IgD-negative memory B cell (primary cell): ENCODE measurements at regions not wholly inside any gene's neighbourhood (a gene's known extent, or its start where the extent isn't known, plus 50 kb on each side); places are given as distances from the start of the nearest gene placed in this dataset.

Source experiments
- H3K27ac Mint-ChIP-seq, 3 donors: one replicate each; pipeline ENCODE4 v1.8.0; 2020 to 2022; ENCODE audit warnings: mild to moderate bottlenecking in 3 of 3, mixed read lengths in 3 of 3, moderate library complexity in 1 of 3
- H3K27me3 Mint-ChIP-seq: one replicate; pipeline ENCODE4 v1.8.0; 2021; ENCODE audit warnings: mixed read lengths
- H3K36me3 Mint-ChIP-seq: one replicate; pipeline ENCODE4 v1.8.0; 2020; ENCODE audit warnings: mild to moderate bottlenecking, mixed read lengths
- H3K4me1 Mint-ChIP-seq, 3 donors: one replicate each; pipeline ENCODE4 v1.8.0; 2020 to 2022; ENCODE audit warnings: mixed read lengths in 3 of 3, mild to moderate bottlenecking in 1 of 3
- H3K4me3 Mint-ChIP-seq, 4 donors: one replicate each; pipeline ENCODE4 v1.8.0; 2020 to 2022; ENCODE audit warnings: mild to moderate bottlenecking in 4 of 4, mixed read lengths in 4 of 4, moderate library complexity in 3 of 4
- H3K9me3 Mint-ChIP-seq, 3 donors: one replicate each; pipeline ENCODE4 v1.8.0; 2020 to 2021; ENCODE audit warnings: mixed read lengths in 3 of 3, mild to moderate bottlenecking in 1 of 3

GRCh38 chr2:21282515-21282898, 158.7 kb downstream of the TDRD15 start:
- Mint-ChIP-seq H3K4me3 (no peak overlapping the region), H3K9me3 (peaks cover 0 to 4% (median 1%) of the 10 kb centered on the region in 3 donors), H3K36me3 (no peaks in the 10 kb centered on the region), H3K27ac (no peak overlapping the region), H3K27me3 (no peaks in the 10 kb centered on the region), H3K4me1 (no peaks in the 10 kb centered on the region)

DNA sequence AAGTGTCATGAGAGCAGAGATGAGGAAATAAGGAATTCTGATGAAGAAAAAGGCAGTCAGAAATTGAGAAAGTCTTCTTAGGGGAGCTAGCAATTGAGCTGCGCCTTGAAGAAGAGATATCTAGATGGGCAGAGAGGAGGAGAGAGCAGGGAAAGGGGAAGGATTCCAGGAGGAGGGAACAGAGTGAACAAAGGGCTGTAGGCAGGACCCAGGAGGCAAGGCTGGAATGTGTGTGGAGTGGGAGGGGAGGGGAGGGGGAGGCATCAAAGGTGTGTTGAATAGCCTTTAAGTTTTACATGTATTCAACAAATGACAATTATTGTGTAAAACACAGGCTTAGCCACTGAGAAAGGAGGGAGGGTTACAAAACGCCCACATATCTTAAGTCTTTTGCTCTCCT, 164.5 kb downstream of the TDRD15 start:
- Mint-ChIP-seq H3K9me3 (peaks cover 0 to 4% (median 0%) of the 10 kb centered on the region in 3 donors), H3K27ac (no peak overlapping the region), H3K4me3 (no peak overlapping the region), H3K36me3 (no peaks in the 10 kb centered on the region), H3K4me1 (no peaks in the 10 kb centered on the region), H3K27me3 (no peaks in the 10 kb centered on the region)

GRCh38 chr2:21288739-21289520, 165.2 kb downstream of the TDRD15 start:
- Mint-ChIP-seq H3K4me3 (no peak overlapping the region), H3K27ac (no peak overlapping the region), H3K36me3 (no peaks in the 10 kb centered on the region), H3K27me3 (no peaks in the 10 kb centered on the region), H3K9me3 (peaks cover 0 to 4% (median 0%) of the 10 kb centered on the region in 3 donors), H3K4me1 (no peaks in the 10 kb centered on the region)

- no peaks in the 10 kb centered on the region for H3K27me3 Mint-ChIP-seq
- no peaks in the 10 kb centered on the region for H3K36me3 Mint-ChIP-seq
- no peak overlapping the region for H3K4me3 Mint-ChIP-seq
- peaks cover 0 to 4% (median 0%) of the 10 kb centered on the region in 3 donors for H3K9me3 Mint-ChIP-seq
- H3K27ac Mint-ChIP-seq = no peak overlapping the region
- H3K4me1 Mint-ChIP-seq = no peaks in the 10 kb centered on the region
Observed at GRCh38 chr2:21289551-21289950, 165.8 kb downstream of the TDRD15 start.

DNA sequence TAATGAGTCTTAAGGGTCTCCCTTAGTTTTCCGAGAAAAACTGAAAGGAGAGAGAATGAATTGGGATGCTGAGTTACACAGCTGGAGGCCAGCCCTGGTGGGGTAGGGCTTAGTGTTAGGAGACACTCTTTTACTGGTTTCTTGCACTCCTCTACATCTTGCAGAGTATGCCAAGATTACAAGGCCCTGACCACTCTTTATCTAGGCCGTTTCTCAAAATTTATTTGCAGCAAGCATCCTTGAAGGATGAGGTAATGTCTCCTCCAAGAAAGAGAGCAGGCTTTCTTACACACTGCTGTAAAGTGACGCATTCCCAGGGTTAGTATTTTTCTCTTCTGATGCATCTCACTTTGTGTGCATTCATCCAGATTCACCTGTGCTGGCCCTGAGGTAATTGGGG, 166.2 kb downstream of the TDRD15 start:
- Mint-ChIP-seq H3K4me3 (no peak overlapping the region), H3K27me3 (no peaks in the 10 kb centered on the region), H3K9me3 (peaks cover 0 to 1% (median 0%) of the 10 kb centered on the region in 3 donors), H3K36me3 (no peaks in the 10 kb centered on the region), H3K27ac (no peak overlapping the region), H3K4me1 (no peaks in the 10 kb centered on the region)

DNA sequence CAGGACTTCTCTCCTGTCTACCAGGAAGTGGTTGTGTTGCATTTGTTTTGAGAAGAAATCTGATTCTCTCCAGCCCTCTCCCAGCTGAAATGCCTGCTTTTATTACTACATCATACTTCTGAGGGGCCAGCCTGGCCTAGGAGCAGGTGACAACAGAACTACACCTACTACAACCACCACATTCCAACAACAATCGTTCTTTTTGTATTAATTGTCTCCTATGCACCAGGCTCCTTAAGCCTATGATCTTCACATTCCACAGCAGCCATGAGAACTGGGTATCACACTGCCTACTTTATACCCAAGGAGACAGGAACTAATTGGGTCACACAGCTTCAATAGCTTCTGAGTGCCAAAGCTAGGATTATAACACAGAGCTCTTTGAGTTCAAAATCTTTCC, 167.7 kb downstream of the TDRD15 start:
- Mint-ChIP-seq H3K27ac (no peak overlapping the region), H3K27me3 (no peaks in the 10 kb centered on the region), H3K4me1 (no peaks in the 10 kb centered on the region), H3K4me3 (no peak overlapping the region), H3K9me3 (no peaks in the 10 kb centered on the region), H3K36me3 (no peaks in the 10 kb centered on the region)

- no peaks in the 10 kb centered on the region for H3K36me3 Mint-ChIP-seq
- H3K4me1 Mint-ChIP-seq = no peaks in the 10 kb centered on the region
- no peak overlapping the region for H3K4me3 Mint-ChIP-seq
- H3K27me3 Mint-ChIP-seq = no peaks in the 10 kb centered on the region
- H3K27ac Mint-ChIP-seq = peak overlapping the region in 1 of 3 donors; percentile 20
- no peaks in the 10 kb centered on the region for H3K9me3 Mint-ChIP-seq
Observed at GRCh38 chr2:21294446-21294845, 170.7 kb downstream of the TDRD15 start.

GRCh38 chr2:21299411-21299810, 175.6 kb downstream of the TDRD15 start:
- Mint-ChIP-seq H3K27ac (no peak overlapping the region), H3K36me3 (no peaks in the 10 kb centered on the region), H3K27me3 (no peaks in the 10 kb centered on the region), H3K9me3 (peaks cover 0 to 2% (median 0%) of the 10 kb centered on the region in 3 donors), H3K4me1 (no peaks in the 10 kb centered on the region), H3K4me3 (no peak overlapping the region)

GRCh38 chr2:21301871-21302455, 178.2 kb downstream of the TDRD15 start:
- H3K36me3 Mint-ChIP-seq = no peaks in the 10 kb centered on the region
- H3K27me3 Mint-ChIP-seq = no peaks in the 10 kb centered on the region
- no peak overlapping the region for H3K4me3 Mint-ChIP-seq
- peaks cover 0 to 2% (median 0%) of the 10 kb centered on the region in 3 donors for H3K9me3 Mint-ChIP-seq
- no peaks in the 10 kb centered on the region for H3K4me1 Mint-ChIP-seq
- no peak overlapping the region for H3K27ac Mint-ChIP-seq

DNA sequence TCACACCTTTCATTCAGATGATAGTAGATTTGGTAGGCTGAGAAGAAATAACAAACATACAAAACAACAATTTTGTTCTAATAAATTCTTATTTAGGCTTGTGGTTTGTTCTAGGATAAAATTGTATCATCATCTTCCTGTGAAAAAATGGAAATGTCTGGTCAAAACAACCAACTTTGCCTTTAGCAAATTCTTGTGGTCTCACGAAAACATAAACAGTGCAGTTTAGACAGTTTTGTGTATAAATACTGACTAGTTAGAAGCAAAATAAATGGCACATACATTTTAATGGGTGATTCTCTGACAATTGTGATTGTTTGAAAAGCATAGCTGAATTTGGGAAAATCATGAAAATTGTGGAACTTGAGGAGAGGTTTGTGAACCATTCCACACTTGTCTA, 180.1 kb downstream of the TDRD15 start:
- Mint-ChIP-seq H3K27me3 (no peaks in the 10 kb centered on the region), H3K4me3 (no peak overlapping the region), H3K4me1 (no peaks in the 10 kb centered on the region), H3K9me3 (peaks cover 0 to 2% (median 0%) of the 10 kb centered on the region in 3 donors), H3K27ac (no peak overlapping the region), H3K36me3 (no peaks in the 10 kb centered on the region)

DNA sequence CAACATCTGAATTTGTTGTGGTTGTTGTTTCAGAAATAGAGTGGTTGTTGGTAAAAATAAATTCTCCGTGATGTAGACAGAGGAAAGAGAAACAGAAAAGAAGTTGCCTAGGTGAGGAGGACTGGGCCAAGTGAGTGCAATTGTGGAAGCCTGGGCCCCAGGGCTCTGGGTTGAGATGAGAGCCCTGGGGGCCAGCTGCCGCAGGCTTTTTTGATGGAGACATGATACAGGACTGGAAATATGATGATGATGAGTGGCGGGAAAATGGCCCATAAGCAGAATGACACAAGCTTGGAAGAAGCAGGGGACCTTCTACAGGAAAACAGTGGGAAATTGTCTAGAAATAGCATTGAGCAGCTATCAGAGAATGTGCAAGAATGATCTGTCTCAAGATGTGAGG, 181.8 kb downstream of the TDRD15 start:
- Mint-ChIP-seq H3K27me3 (no peaks in the 10 kb centered on the region), H3K4me3 (no peak overlapping the region), H3K4me1 (no peaks in the 10 kb centered on the region), H3K27ac (no peak overlapping the region), H3K9me3 (peaks cover 0 to 2% (median 0%) of the 10 kb centered on the region in 3 donors), H3K36me3 (no peaks in the 10 kb centered on the region)

- Mint-ChIP-seq H3K4me3 (no peak overlapping the region), H3K27ac (no peak overlapping the region), H3K4me1 (no peaks in the 10 kb centered on the region), H3K27me3 (no peaks in the 10 kb centered on the region), H3K9me3 (no peaks in the 10 kb centered on the region), H3K36me3 (no peaks in the 10 kb centered on the region)
Observed at GRCh38 chr2:21306235-21306634, 182.5 kb downstream of the TDRD15 start.

DNA sequence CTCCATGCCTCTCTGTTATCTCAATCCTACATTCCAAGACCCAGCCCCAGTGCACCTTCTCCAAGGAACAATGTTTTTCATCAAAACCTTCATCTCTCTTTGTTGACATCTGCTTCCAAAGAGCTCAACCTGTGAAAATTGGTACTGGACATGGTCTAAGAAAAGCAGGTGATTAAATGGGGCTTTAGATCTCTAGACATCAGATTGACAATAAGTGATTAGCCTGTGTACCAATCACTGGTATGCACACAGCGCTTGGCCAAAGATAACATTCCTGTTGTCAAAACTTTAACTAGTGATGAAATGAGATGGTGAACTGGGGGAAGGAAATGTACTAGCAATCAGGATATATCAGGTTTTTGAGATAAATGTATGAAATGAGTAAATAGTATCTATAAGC, 183.3 kb downstream of the TDRD15 start:
- H3K9me3 Mint-ChIP-seq = no peaks in the 10 kb centered on the region
- H3K4me3 Mint-ChIP-seq = no peak overlapping the region
- H3K27me3 Mint-ChIP-seq = no peaks in the 10 kb centered on the region
- no peak overlapping the region for H3K27ac Mint-ChIP-seq
- H3K4me1 Mint-ChIP-seq = no peaks in the 10 kb centered on the region
- H3K36me3 Mint-ChIP-seq = no peaks in the 10 kb centered on the region

DNA sequence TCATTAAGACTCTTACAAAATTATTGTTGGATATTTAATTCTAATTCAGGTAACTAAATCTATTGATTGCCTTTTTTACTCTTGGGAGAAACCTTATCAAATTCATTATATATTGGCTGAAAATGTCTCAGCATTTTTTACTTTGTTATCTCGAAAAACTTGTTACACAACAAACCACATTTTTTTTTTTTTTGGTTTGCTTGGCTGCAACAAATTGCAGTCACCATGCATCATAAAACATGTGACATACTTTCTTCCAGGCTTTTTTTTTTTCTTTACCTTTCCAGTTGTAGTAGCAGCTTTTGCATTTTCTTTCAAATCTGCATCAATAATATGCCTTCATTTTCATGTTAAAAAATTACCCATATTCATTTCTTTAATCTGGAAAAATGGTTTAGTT, 186.7 kb downstream of the TDRD15 start:
- no peaks in the 10 kb centered on the region for H3K27me3 Mint-ChIP-seq
- H3K9me3 Mint-ChIP-seq = peaks cover 0 to 1% (median 0%) of the 10 kb centered on the region in 3 donors
- H3K4me3 Mint-ChIP-seq = no peak overlapping the region
- H3K36me3 Mint-ChIP-seq = no peaks in the 10 kb centered on the region
- no peak overlapping the region for H3K27ac Mint-ChIP-seq
- H3K4me1 Mint-ChIP-seq = no peaks in the 10 kb centered on the region

GRCh38 chr2:21314322-21314835, 190.6 kb downstream of the TDRD15 start:
- H3K4me1 Mint-ChIP-seq = peaks cover 0 to 1% (median 0%) of the 10 kb centered on the region in 3 donors
- no peaks in the 10 kb centered on the region for H3K27me3 Mint-ChIP-seq
- H3K36me3 Mint-ChIP-seq = no peaks in the 10 kb centered on the region
- H3K9me3 Mint-ChIP-seq = peaks cover 0 to 1% (median 0%) of the 10 kb centered on the region in 3 donors
- H3K4me3 Mint-ChIP-seq = no peak overlapping the region
- H3K27ac Mint-ChIP-seq = no peak overlapping the region

GRCh38 chr2:21317131-21317530, 193.4 kb downstream of the TDRD15 start:
- H3K4me1 Mint-ChIP-seq = peaks cover 0 to 1% (median 0%) of the 10 kb centered on the region in 3 donors
- H3K36me3 Mint-ChIP-seq = no peaks in the 10 kb centered on the region
- H3K27me3 Mint-ChIP-seq = no peaks in the 10 kb centered on the region
- H3K4me3 Mint-ChIP-seq = no peak overlapping the region
- H3K27ac Mint-ChIP-seq = no peak overlapping the region
- H3K9me3 Mint-ChIP-seq = peaks cover 0 to 1% (median 0%) of the 10 kb centered on the region in 3 donors
